HEK293T (cell line): ENCODE measurements at regions not wholly inside any gene's neighbourhood (a gene's known extent, or its start where the extent isn't known, plus 50 kb on each side); places are given as distances from the start of the nearest gene placed in this dataset.
"Not testable (repeated sequence)": the region's sequence is repeated elsewhere in the genome, so short reads cannot be mapped to it uniquely, and the experiment has no call there.

Source experiments
- CTCF ChIA-PET: fragments of 350-600 bp; formaldehyde crosslinking; extraction: SDS; loops from one replicate; lab custom pipeline; 2021; ENCODE audit warnings: antibody characterized with exemption, inconsistent platforms; lab: Yijun Ruan, JAX
- POLR2A ChIA-PET: fragments of 350-600 bp; formaldehyde crosslinking; extraction: SDS; loops from one replicate; lab custom pipeline; 2020; ENCODE audit warnings: antibody characterized with exemption, inconsistent platforms; lab: Yijun Ruan, JAX
- DNase-seq: peaks from one replicate; pipeline ENCODE4 v3.0.0; 2012; ENCODE audit warnings: mixed read lengths; ENCODE audit errors: extremely low spot score
- ARNT ChIP-seq: fragments of 450-650 bp; IDR thresholded peaks from 2 replicates; pipeline ENCODE4 v1.6.1; 2017; ENCODE audit warnings: mild to moderate bottlenecking
- BHLHE40 ChIP-seq: fragments of 450-650 bp; IDR thresholded peaks from 2 replicates; pipeline ENCODE4 v1.6.1; 2016; ENCODE audit warnings: mild to moderate bottlenecking, moderate library complexity, borderline replicate concordance
- CTBP1 ChIP-seq: fragments of 450-650 bp; IDR thresholded peaks from 2 replicates; pipeline ENCODE4 v1.6.1; 2016; ENCODE audit warnings: borderline replicate concordance
- ELF4 ChIP-seq: fragments of 450-650 bp; IDR thresholded peaks from 2 replicates; pipeline ENCODE4 v1.6.1; 2017; ENCODE audit warnings: antibody characterized with exemption
- FOXA1 ChIP-seq: fragments of 450-650 bp; IDR thresholded peaks from 2 replicates; pipeline ENCODE4 v1.6.1; 2016; ENCODE audit warnings: mild to moderate bottlenecking
- FOXK2 ChIP-seq: fragments of 450-650 bp; IDR thresholded peaks from 2 replicates; pipeline ENCODE4 v1.6.1; 2016; ENCODE audit warnings: mild to moderate bottlenecking
- FOXM1 ChIP-seq: fragments of 450-650 bp; IDR thresholded peaks from 2 replicates; pipeline ENCODE4 v1.6.1; 2017; ENCODE audit warnings: mild to moderate bottlenecking, borderline replicate concordance
- HDGF ChIP-seq: fragments of 450-650 bp; IDR thresholded peaks from 2 replicates; pipeline ENCODE4 v1.6.1; 2017; ENCODE audit warnings: antibody characterized with exemption, borderline replicate concordance
- L3MBTL2 ChIP-seq: fragments of 450-650 bp; conservative IDR thresholded peaks from 2 replicates; pipeline ENCODE4 v1.6.1; 2016; ENCODE audit warnings: mild to moderate bottlenecking
- LEF1 ChIP-seq: fragments of 450-650 bp; IDR thresholded peaks from 2 replicates; pipeline ENCODE4 v1.6.1; 2017; ENCODE audit warnings: mild to moderate bottlenecking, borderline replicate concordance
- NFRKB ChIP-seq: fragments of 450-650 bp; IDR thresholded peaks from 2 replicates; pipeline ENCODE4 v1.6.1; 2016; ENCODE audit warnings: mild to moderate bottlenecking, moderate library complexity
- SP1 ChIP-seq: fragments of 450-650 bp; IDR thresholded peaks from 2 replicates; pipeline ENCODE4 v1.6.1; 2017
- SUZ12 ChIP-seq: fragments of 450-650 bp; IDR thresholded peaks from 2 replicates; pipeline ENCODE4 v1.6.1; 2016; ENCODE audit warnings: mild to moderate bottlenecking
- TARDBP ChIP-seq: fragments of 450-650 bp; IDR thresholded peaks from 2 replicates; pipeline ENCODE4 v1.6.1; 2016
- ZNF384 ChIP-seq: fragments of 450-650 bp; IDR thresholded peaks from 2 replicates; pipeline ENCODE4 v1.6.1; 2016
- TF ChIP-seq, protein P1 (sequence below): fragments of 450-650 bp; IDR thresholded peaks from 2 replicates; pipeline ENCODE4 v1.6.1; 2016

DNA sequence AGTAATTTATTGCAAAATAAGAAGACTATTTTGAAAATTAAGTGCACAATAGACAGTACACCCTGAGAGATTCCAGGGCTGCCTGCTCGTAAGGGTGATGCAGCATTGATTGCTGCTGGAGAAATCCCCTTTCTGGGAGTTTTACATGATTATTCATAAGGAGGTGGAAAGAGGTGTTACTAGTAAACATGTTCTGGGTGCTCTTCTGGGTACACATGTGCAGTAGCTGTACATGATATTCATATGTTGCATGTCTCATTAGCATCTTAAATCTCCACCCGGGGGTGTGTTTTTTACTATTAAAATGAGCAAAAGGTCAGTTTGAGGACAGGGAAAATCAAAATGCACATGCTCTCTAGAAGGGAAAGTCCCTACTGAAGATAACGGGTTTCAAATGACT, 264.8 kb downstream of the CDK5RAP2 start:
- CTCF ChIA-PET = no interaction called here
- no peak for DNase-seq
- TF ChIP-seq BHLHE40 (no peak), CTBP1 (no peak), ELF4 (no peak), TARDBP (no peak), FOXK2 (no peak), LEF1 (no peak), HDGF (no peak), ARNT (no peak), SUZ12 (no peak), ZNF384 (no peak), FOXM1 (no peak), L3MBTL2 (no peak), NFRKB (no peak), SP1 (no peak), FOXA1 (no peak)
- TF ChIP-seq, protein P1, sequence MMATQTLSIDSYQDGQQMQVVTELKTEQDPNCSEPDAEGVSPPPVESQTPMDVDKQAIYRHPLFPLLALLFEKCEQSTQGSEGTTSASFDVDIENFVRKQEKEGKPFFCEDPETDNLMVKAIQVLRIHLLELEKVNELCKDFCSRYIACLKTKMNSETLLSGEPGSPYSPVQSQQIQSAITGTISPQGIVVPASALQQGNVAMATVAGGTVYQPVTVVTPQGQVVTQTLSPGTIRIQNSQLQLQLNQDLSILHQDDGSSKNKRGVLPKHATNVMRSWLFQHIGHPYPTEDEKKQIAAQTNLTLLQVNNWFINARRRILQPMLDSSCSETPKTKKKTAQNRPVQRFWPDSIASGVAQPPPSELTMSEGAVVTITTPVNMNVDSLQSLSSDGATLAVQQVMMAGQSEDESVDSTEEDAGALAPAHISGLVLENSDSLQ = no peak
- POLR2A ChIA-PET = no interaction called here

DNA sequence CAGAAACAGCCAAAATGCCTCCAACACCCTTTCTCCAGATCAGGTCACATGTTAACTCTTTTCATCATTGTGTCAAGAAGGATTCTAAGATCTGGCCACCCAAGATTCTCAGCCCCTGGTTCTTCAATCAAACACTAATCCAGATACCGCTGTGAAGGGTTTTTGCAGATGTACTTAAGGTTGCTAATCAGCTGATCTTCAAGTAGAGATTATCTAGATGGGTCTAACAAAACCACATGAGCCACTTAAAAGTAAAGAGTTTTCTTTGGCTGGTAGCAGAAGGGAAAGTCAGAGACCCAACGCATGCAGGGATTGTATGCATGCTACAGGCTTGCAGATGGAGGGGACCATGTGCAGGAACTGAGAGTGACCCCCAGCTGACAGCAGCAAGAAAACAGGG, 267.9 kb downstream of the CDK5RAP2 start:
- no peak for DNase-seq

DNA sequence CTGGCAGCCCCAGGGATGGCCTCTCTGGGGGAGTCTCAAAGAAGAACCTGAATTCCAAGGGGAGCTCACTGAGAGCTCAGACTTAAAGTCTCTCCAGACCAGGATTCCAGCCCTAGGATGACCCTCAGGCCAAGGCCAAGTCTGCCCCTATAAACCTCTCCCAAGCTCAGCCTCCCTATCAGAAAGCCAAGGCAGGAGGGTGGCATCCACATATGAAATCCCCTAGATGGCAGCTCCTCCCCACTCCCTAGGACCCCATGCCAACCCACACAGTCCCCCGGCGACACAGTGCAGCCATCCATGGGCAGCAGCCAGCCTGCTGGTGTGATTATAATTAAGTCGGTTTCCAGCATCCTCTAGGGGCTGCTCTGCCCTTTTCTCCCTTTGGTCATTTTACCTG, 269.9 kb downstream of the CDK5RAP2 start:
- no peak for DNase-seq
- ChIA-PET CTCF (interaction anchor here (0.6 kb wide), 1 partner anchor 13 kb away, joined by 8 read pairs; no protein-coding TSS in a partner anchor), POLR2A (no interaction called here)
- TF ChIP-seq FOXK2 = no peak
- no peak for TF ChIP-seq NFRKB
- TF ChIP-seq L3MBTL2 = no peak
- TF ChIP-seq TARDBP = no peak
- TF ChIP-seq SP1 = no peak
- TF ChIP-seq ARNT = no peak
- TF ChIP-seq CTBP1 = no peak
- TF ChIP-seq HDGF = no peak
- TF ChIP-seq, protein P1 = no peak
- no peak for TF ChIP-seq ZNF384
- TF ChIP-seq FOXM1 = no peak
- TF ChIP-seq SUZ12 = no peak
- no peak for TF ChIP-seq LEF1
- TF ChIP-seq BHLHE40 = no peak
- TF ChIP-seq FOXA1 = no peak
- TF ChIP-seq ELF4 = no peak

More for the DNA sequence above, 267.9 kb downstream of the CDK5RAP2 start:
- TF ChIP-seq ELF4 = no peak
- TF ChIP-seq HDGF = no peak
- no peak for TF ChIP-seq CTBP1
- no peak for TF ChIP-seq TARDBP
- no peak for TF ChIP-seq BHLHE40
- TF ChIP-seq ZNF384 = no peak
- no peak for TF ChIP-seq FOXA1
- no peak for TF ChIP-seq LEF1
- no peak for TF ChIP-seq ARNT
- no peak for TF ChIP-seq L3MBTL2
- TF ChIP-seq SUZ12 = no peak
- no peak for TF ChIP-seq FOXM1
- no peak for TF ChIP-seq NFRKB
- TF ChIP-seq, protein P1 = no peak
- CTCF ChIA-PET = no interaction called here
- POLR2A ChIA-PET = no interaction called here

DNA sequence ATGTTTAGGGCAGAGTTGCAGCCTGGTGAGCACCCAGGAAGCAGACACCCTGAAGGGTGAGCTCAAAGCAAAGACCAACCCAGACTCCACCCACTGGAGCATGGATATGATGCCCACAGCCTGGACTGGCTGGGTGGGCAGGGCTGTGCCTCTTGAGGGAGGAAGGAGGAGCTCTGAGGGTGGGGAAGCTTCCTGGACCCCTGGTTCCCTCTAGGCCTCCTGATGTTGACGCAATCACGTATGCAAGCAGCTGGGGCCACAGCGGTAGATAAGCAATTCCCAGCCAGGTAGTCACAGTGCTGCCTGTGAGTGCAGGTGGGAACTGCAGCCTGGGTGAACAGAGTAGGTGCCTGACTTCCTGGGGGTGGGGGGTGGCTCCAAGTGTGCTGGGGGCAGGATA, 271.5 kb downstream of the CDK5RAP2 start:
- CTCF ChIA-PET = no interaction called here
- DNase-seq = no peak
- POLR2A ChIA-PET = no interaction called here
- TF ChIP-seq L3MBTL2 (no peak), FOXA1 (no peak)

DNA sequence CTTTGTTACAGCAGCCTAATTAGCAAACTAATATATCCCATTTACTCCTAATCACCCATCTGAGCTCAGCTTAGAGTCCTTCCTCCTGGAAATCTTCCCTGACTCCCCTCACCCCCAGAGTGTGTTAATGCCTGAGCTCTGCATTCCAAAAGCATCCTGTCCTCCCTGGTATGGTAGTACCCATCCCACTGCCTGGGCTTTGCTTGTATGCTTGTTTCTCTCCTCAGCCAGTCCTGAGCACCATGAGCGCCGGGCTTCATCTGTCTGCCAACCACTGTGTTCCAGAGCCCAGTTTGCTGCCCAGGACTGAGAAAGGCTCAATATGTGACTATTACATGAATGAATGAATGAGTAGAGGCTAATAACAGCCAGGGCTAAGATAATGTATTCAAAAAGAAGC, 272.4 kb downstream of the CDK5RAP2 start:
- DNase-seq = no peak
- ChIA-PET POLR2A (no interaction called here), CTCF (no interaction called here)
- TF ChIP-seq LEF1 (no peak), NFRKB (no peak), FOXK2 (no peak)
- TF ChIP-seq, protein P1 = no peak

DNA sequence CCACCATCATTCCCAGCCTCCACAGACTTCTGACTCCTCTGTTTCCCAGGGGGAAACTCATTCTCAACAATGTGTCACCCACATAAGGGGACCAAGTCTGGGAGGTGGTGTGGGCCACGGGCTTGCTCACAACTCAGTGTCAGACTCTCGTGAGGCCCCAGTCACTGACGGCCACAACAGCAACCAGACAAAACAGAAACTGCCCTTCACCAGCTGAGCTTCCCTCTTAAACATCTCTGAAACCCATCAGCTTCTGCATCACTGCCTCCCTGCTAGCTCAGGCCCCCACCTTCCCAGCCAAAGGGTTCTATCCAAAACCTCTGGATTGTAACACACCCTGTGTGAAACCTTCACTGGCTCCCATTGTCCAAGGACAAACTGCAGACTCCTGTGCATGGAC, 273.4 kb downstream of the CDK5RAP2 start:
- CTCF ChIA-PET = no interaction called here
- POLR2A ChIA-PET = no interaction called here
- TF ChIP-seq TARDBP = no peak
- no peak for DNase-seq

DNA sequence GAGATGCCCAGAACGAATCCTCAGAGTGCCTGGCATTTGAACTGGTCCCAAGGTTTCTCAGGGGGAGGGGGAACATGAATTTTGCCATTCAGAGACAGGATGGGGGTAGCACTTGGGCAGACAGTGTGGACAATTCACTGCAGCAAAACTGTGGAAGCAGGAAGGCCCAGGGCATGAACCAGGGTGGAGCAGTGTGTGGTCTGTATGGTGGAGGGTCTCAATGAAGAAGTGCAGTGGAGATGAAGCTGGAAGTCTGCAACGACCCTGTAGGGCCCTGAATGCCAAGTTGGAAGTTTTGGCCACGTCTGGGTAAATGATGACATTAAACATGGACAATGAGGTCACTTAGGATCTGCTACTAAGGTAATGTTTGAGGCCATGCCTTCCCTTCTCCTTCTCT, 273.9 kb downstream of the CDK5RAP2 start:
- CTCF ChIA-PET = no interaction called here
- POLR2A ChIA-PET = no interaction called here
- no peak for TF ChIP-seq BHLHE40
- TF ChIP-seq ZNF384 = no peak
- TF ChIP-seq TARDBP = no peak
- no peak for TF ChIP-seq CTBP1
- no peak for TF ChIP-seq NFRKB
- no peak for TF ChIP-seq FOXM1
- TF ChIP-seq ELF4 = no peak
- TF ChIP-seq HDGF = no peak
- TF ChIP-seq ARNT = no peak
- no peak for TF ChIP-seq LEF1
- TF ChIP-seq FOXK2 = no peak
- no peak for TF ChIP-seq L3MBTL2
- TF ChIP-seq, protein P1 = no peak
- TF ChIP-seq SUZ12 = no peak
- no peak for DNase-seq

DNA sequence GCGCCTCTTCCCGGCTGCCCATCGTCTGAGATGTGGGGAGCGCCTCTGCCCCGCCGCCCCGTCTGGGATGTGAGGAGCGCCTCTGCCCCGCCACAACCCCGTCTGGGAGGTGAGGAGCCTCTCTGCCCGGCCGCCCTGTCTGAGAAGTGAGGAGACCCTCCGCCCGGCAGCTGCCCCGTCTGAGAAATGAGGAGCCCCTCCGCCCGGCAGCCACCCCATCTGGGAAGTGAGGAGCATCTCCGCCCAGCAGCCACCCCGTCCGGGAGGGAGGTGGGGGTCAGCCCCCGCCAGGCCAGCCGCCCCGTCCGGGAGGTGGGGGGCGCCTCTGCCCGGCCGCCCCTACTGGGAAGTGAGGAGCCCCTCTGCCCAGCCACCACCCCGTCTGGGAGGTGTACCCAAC, 275.1 kb downstream of the CDK5RAP2 start:
- CTCF ChIA-PET, POLR2A ChIA-PET: not testable (repeated sequence)

More for the DNA sequence above, 275.1 kb downstream of the CDK5RAP2 start:
- not testable (repeated sequence) for DNase-seq
